ENCODE measurements at regions not wholly inside any gene's neighbourhood (a gene's known extent, or its start where the extent isn't known, plus 50 kb on each side); places are given as distances from the start of the nearest gene placed in this dataset.

DNA sequence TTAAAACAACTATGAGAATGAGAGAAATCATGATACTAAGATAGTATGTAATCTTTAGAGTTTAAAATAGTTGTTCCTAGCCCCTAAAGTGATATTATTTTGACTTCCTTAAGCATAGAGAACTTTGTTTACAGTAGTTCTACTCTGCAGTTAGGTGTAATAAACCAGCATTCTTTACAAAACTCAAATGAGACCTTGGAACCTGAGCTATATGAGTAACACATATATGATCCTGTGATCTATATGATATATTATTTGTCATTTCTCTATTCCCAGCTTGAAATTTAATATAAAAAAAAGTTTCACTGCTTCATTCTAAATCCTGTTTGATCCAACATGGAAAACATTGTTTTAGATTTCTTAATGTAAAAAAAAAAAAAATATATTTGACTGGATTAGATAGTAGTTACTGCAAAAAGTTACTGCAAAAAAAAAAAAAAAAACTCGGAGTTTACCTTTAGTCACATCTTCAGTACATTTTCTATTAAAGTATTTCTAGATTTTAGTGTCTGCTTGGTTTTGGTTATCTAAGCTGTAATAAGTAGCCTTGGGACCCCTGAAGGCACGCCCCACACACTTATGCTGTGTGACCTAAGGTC lies 463.8 kb downstream of the USP25 start:
- H3K4me3 Mint-ChIP-seq: peak overlapping the region; percentile 90
- TF ChIP-seq, protein P1, sequence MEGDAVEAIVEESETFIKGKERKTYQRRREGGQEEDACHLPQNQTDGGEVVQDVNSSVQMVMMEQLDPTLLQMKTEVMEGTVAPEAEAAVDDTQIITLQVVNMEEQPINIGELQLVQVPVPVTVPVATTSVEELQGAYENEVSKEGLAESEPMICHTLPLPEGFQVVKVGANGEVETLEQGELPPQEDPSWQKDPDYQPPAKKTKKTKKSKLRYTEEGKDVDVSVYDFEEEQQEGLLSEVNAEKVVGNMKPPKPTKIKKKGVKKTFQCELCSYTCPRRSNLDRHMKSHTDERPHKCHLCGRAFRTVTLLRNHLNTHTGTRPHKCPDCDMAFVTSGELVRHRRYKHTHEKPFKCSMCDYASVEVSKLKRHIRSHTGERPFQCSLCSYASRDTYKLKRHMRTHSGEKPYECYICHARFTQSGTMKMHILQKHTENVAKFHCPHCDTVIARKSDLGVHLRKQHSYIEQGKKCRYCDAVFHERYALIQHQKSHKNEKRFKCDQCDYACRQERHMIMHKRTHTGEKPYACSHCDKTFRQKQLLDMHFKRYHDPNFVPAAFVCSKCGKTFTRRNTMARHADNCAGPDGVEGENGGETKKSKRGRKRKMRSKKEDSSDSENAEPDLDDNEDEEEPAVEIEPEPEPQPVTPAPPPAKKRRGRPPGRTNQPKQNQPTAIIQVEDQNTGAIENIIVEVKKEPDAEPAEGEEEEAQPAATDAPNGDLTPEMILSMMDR (IDR thresholded peaks at IDR 0.05): no peak
- H3K9me3 Mint-ChIP-seq: no peaks in the 10 kb centered on the region; the same call in 1 of the 2 replicates
- no peak for DNase-seq
- H3K36me3 Mint-ChIP-seq (ENCODE audit: low read depth): no peaks in the 10 kb centered on the region
- no peaks in the 10 kb centered on the region for H3K27me3 Mint-ChIP-seq (ENCODE audit: insufficient read depth)
- peaks cover 50% of the 10 kb centered on the region for H3K4me1 Mint-ChIP-seq (ENCODE audit: low read depth)
- H3K27ac Mint-ChIP-seq: peak overlapping the region; percentile 94

DNA sequence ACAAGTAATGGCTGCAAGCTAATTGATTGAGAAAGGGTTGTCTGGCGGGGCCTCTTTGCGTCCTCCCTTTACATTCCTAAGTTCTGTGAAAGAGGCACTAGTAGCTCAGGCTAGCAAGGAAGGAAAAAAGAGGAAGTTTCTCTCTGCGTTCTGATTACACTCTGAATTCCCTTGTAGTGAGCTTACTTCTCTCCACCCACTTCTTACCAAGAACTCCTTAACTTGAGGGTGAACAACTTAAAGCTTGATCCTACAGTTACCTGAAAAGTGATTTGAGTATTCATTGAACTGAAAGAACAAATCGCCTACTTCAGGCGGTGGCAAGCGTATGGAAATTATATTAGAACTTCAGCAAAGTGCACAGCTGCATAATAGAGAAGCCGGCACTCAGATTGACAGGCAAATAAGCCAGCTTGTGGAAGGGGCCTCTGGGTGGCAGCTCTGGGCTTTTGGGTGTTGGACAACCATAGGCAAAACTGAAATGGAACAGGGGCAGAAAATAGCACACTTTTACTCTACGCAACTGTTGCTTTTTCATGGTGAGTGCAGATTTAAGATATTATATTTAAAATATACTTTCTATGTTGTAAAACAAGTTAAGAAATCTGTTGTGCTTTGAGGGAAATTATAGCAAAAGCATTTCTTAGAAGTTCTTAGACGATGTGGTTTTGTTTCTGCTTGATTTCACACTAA lies 464.5 kb downstream of the USP25 start:
- TF ChIP-seq, protein P1 (IDR thresholded peaks at IDR 0.05): peak; percentile 26; the same call in 1 of the 2 replicates
- no peaks in the 10 kb centered on the region for H3K27me3 Mint-ChIP-seq (ENCODE audit: insufficient read depth)
- peak overlapping the region; percentile 94 for H3K27ac Mint-ChIP-seq
- H3K36me3 Mint-ChIP-seq (ENCODE audit: low read depth): peaks cover 4% of the 10 kb centered on the region
- H3K4me3 Mint-ChIP-seq: peak overlapping the region; percentile 90
- peaks cover 56% of the 10 kb centered on the region for H3K4me1 Mint-ChIP-seq (ENCODE audit: low read depth)
- DNase-seq: peak; percentile 73
- H3K9me3 Mint-ChIP-seq: no peaks in the 10 kb centered on the region; the same call in 1 of the 2 replicates

DNA sequence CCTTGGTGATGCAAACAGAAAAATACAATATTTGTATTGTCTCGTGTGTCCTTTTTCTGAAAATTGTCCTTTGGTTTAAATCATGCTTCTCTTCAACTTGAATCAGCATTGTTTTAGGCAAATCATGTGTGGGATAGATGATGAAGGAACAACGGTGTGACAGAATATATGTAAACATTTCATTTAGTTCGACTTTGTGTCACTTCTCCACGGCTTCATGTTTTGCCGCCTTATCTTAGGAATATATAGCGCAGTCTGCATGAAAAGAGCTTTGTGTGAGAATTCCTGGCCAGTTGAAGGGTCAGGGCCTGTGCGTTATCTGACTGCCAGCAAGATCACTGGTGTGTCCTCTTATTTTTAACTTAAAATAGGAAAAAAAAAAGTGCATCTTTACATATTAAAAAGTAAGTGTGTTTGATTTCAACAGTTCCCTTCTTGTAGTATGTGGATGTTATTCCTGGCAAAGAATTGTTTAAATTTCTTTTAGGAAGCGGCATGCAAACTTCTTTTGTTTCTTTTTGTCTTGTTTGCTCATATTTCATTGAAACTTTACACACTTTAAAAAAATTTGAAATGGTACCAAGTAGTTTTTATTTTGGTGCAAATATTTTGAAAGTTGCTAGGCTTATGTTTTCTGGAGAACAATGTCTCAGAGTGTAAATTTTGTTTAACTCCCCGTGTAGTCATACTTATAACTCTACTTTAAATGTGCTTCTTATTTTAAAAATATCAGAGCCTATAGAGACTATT lies 465.2 kb downstream of the USP25 start:
- DNase-seq: no peak
- Mint-ChIP-seq H3K4me3 (peak overlapping the region; percentile 90), H3K4me1 (ENCODE audit: low read depth) (peaks cover 59% of the 10 kb centered on the region), H3K36me3 (ENCODE audit: low read depth) (peaks cover 11% of the 10 kb centered on the region), H3K27ac (peak overlapping the region; percentile 94), H3K9me3 (no peaks in the 10 kb centered on the region; the same call in 1 of the 2 replicates), H3K27me3 (ENCODE audit: insufficient read depth) (no peaks in the 10 kb centered on the region)
- TF ChIP-seq, protein P1 (IDR thresholded peaks at IDR 0.05): no peak

DNA sequence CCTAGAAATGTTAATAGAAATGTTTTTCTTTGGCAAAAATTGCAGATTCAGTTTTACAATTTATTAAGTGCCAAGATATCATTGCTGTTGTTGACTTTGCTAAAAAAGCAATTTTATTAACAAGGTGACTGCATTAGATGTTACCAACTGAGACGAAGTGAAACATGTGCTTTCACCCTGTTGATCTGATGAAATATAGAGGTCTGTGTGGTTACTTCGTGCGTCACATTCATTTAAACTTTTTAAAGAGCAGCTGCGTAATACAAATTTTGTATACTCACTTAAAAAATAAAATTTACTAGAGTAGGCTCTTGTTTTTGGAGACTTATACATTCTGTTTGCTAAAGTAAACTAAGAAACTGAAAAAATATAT lies 465.7 kb downstream of the USP25 start:
- Mint-ChIP-seq H3K27me3 (ENCODE audit: insufficient read depth) (no peaks in the 10 kb centered on the region), H3K36me3 (ENCODE audit: low read depth) (peaks cover 13% of the 10 kb centered on the region), H3K4me1 (ENCODE audit: low read depth) (peaks cover 59% of the 10 kb centered on the region), H3K4me3 (peak overlapping the region; percentile 90), H3K9me3 (no peaks in the 10 kb centered on the region; the same call in 1 of the 2 replicates), H3K27ac (peak overlapping the region; percentile 94)
- TF ChIP-seq, protein P1 (IDR thresholded peaks at IDR 0.05): no peak
- peak; percentile 33 for DNase-seq

DNA sequence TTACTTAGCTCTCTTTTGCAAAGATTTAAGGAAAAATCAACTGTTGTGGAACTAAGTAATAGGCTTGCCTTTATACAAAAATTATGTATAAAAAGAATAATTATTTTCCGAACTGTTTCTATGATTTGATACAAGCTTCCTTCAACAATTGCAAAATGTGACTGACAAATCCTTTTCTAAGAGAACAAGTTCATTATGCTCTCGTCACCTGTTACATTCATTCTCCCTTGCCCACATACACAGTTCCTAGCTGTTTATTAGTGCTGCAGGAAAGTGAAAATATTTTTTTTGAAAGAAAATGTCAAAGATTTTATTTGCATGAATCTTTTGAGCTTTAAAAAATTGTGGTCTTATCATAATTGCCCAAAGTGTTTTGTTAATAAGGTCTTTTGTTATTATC lies 466.2 kb downstream of the USP25 start:
- Mint-ChIP-seq H3K9me3 (no peaks in the 10 kb centered on the region), H3K4me3 (peak overlapping the region; percentile 90), H3K27ac (peak overlapping the region; percentile 94), H3K36me3 (ENCODE audit: low read depth) (peaks cover 18% of the 10 kb centered on the region), H3K4me1 (ENCODE audit: low read depth) (peaks cover 59% of the 10 kb centered on the region), H3K27me3 (ENCODE audit: insufficient read depth) (no peaks in the 10 kb centered on the region)
- no peak for DNase-seq
- TF ChIP-seq, protein P1 (IDR thresholded peaks at IDR 0.05): no peak

Data from HFFc6 (cell line).